HCT116 (cell line): ENCODE measurements at regions not wholly inside any gene's neighbourhood (a gene's known extent, or its start where the extent isn't known, plus 50 kb on each side); places are given as distances from the start of the nearest gene placed in this dataset.

ENCODE experiments used
- ATAC-seq: fragments of 200-7000 bp; cut with Tn5 transposase; 2 replicates; pipeline ENCODE4 v1.9.1; 2020; ENCODE audit warnings: mild to moderate bottlenecking, moderate library complexity
- BruUV-seq: library from RNA; stranded (reverse); fragments of 400-500 nt; replicated peaks from 2 replicates; lab custom pipeline; 2021; lab: Mats Ljungman, UMichigan
- CTCF ChIA-PET: fragments of 300-600 bp; sonication (Branson Sonifier 250); formaldehyde crosslinking; loops from one replicate; lab custom pipeline; 2021; ENCODE audit warnings: antibody characterized with exemption; lab: Charles Lee
- POLR2A ChIA-PET: fragments of 300-600, 350-600 bp; sonication (Branson Sonifier 250); formaldehyde crosslinking; loops from one replicate; lab custom pipeline; 2021; ENCODE audit warnings: antibody characterized with exemption; lab: Charles Lee
- RAD21 ChIA-PET, 2 experiments: fragments of 300-600 bp; sonication (Branson Sonifier 250); formaldehyde crosslinking; loops; one replicate each; lab custom pipeline; 2023; ENCODE audit warnings: low total read pairs in 2 of 2; ENCODE audit not compliant: uncharacterized antibody in 2 of 2, unreplicated experiment in 2 of 2, low non-redundant PET in 1 of 2; lab: Charles Lee
- DNase-seq: peaks from one replicate; pipeline ENCODE4 v3.0.0-alpha.2; 2010; ENCODE audit warnings: low read depth, low spot score
- H2AFZ ChIP-seq: fragments of 200-600 bp; shearing (Covaris generic), sonication (generic); 2 replicates; pipeline ENCODE4 v1.6.1; 2017; ENCODE audit warnings: low read depth, mixed run types, mixed read lengths, antibody characterized with exemption, low read length; ENCODE audit not compliant: poor library complexity, severe bottlenecking
- H3K27ac ChIP-seq: 2 replicates; pipeline ENCODE4 v1.5.1; 2012; ENCODE audit warnings: low read depth, low read length
- H3K27me3 ChIP-seq: fragments of 200-600 bp; sonication (generic); 2 replicates; pipeline ENCODE4 v1.6.1; 2016; ENCODE audit warnings: mixed run types, low read length, mixed read lengths; ENCODE audit not compliant: insufficient read depth
- H3K36me3 ChIP-seq, 2 experiments: fragments of 200-500 bp in 1 of 2; fragments of 200-600 bp in 1 of 2; sonication (Bioruptor generic) in 1 of 2; sonication (generic) in 1 of 2; 2 replicates each; pipeline versions ENCODE4 v1.5.1 to v1.6.1; 2014 to 2016; ENCODE audit warnings: low read length in 2 of 2, inconsistent platforms in 1 of 2, mixed read lengths in 1 of 2, mixed run types in 1 of 2; ENCODE audit not compliant: insufficient read depth in 2 of 2, control insufficient read depth in 1 of 2
- H3K4me1 ChIP-seq, 2 experiments: fragments of 200-600 bp in 1 of 2; sonication (generic) in 1 of 2; 2 replicates each; pipeline versions ENCODE4 v1.5.1 to v1.6.1; 2012 to 2017; ENCODE audit warnings: low read length in 2 of 2, inconsistent platforms in 1 of 2, mild to moderate bottlenecking in 1 of 2, mixed read lengths in 1 of 2, mixed run types in 1 of 2, moderate library complexity in 1 of 2; ENCODE audit not compliant: insufficient read depth in 2 of 2, control insufficient read depth in 1 of 2
- H3K4me2 ChIP-seq: fragments of 200-600 bp; sonication (generic); 2 replicates; pipeline ENCODE4 v1.6.1; 2017; ENCODE audit warnings: mixed run types, low read length, mixed read lengths
- H3K4me3 ChIP-seq, 2 experiments: fragments of 200-600 bp in 1 of 2; sonication (generic) in 1 of 2; replicated peaks in 1 of 2; 2 replicates each; pipeline ENCODE4 v1.5.1; 2011 to 2016; ENCODE audit warnings: low read length in 2 of 2, control low read depth in 1 of 2, low read depth in 1 of 2, mild to moderate bottlenecking in 1 of 2, mixed read lengths in 1 of 2, mixed run types in 1 of 2
- H3K79me2 ChIP-seq: fragments of 200-600 bp; sonication (generic); 2 replicates; pipeline ENCODE4 v1.6.1; 2017; ENCODE audit warnings: mild to moderate bottlenecking, mixed run types, low read length, moderate library complexity, mixed read lengths; ENCODE audit not compliant: insufficient read depth
- H3K9ac ChIP-seq: fragments of 200-600 bp; sonication (generic); 2 replicates; pipeline ENCODE4 v1.6.1; 2016; ENCODE audit warnings: low read length, mixed read lengths
- H3K9me2 ChIP-seq: fragments of 200-600 bp; sonication (generic), shearing (Covaris generic); 2 replicates; pipeline ENCODE4 v1.6.1; 2017; ENCODE audit warnings: mixed run types, mild to moderate bottlenecking, moderate library complexity; ENCODE audit not compliant: insufficient read depth
- H3K9me3 ChIP-seq, 2 experiments: fragments of 200-500 bp in 1 of 2; fragments of 200-600 bp in 1 of 2; sonication (Bioruptor generic) in 1 of 2; sonication (generic) in 1 of 2; 2 replicates each; pipeline ENCODE4 v1.6.1; 2014 to 2017; ENCODE audit warnings: low read length in 2 of 2, mixed read lengths in 2 of 2, inconsistent platforms in 1 of 2, low read depth in 1 of 2, mild to moderate bottlenecking in 1 of 2, mixed run types in 1 of 2, moderate library complexity in 1 of 2; ENCODE audit not compliant: control insufficient read depth in 1 of 2, insufficient read depth in 1 of 2
- H4K20me1 ChIP-seq: fragments of 200-600 bp; sonication (generic), shearing (Covaris generic); 2 replicates; pipeline ENCODE4 v1.6.1; 2017; ENCODE audit warnings: mixed run types, mild to moderate bottlenecking, moderate library complexity; ENCODE audit not compliant: insufficient read depth
- CBX3 ChIP-seq: IDR thresholded peaks from 2 replicates; pipeline ENCODE4 v1.6.1; 2012; ENCODE audit warnings: low read depth
- CEBPB ChIP-seq: IDR thresholded peaks from 2 replicates; pipeline ENCODE4 v1.6.1; 2012; ENCODE audit warnings: low read depth
- ELF1 ChIP-seq: IDR thresholded peaks from 2 replicates; pipeline ENCODE4 v1.6.1; 2012; ENCODE audit warnings: low read depth, borderline replicate concordance
- EZH2 ChIP-seq: fragments of 200-600 bp; sonication (generic); IDR thresholded peaks from 2 replicates; pipeline ENCODE4 v1.6.1; 2017; ENCODE audit warnings: antibody characterized with exemption, mixed run types
- EZH2phosphoT487 ChIP-seq: fragments of 200-600 bp; IDR thresholded peaks from 2 replicates; pipeline ENCODE4 v1.6.1; 2018; ENCODE audit warnings: antibody characterized with exemption, borderline replicate concordance
- FOSL1 ChIP-seq: IDR thresholded peaks from 2 replicates; pipeline ENCODE4 v1.6.1; 2012; ENCODE audit warnings: low read depth
- JUND ChIP-seq: IDR thresholded peaks from 2 replicates; pipeline ENCODE4 v1.6.1; 2012
- POLR2A ChIP-seq: IDR thresholded peaks from 2 replicates; pipeline ENCODE4 v1.7.0; 2011; ENCODE audit warnings: borderline replicate concordance; ENCODE audit not compliant: insufficient read depth, insufficient read length; ENCODE audit errors: extremely low read depth
- POLR2AphosphoS5 ChIP-seq: IDR thresholded peaks from 2 replicates; pipeline ENCODE4 v1.6.1; 2011; ENCODE audit warnings: mild to moderate bottlenecking, low read depth, low read length, moderate library complexity
- RAD21 ChIP-seq: IDR thresholded peaks from 2 replicates; pipeline ENCODE4 v1.6.1; 2012; ENCODE audit warnings: low read depth, mild to moderate bottlenecking
- SIN3A ChIP-seq: IDR thresholded peaks from 2 replicates; pipeline ENCODE4 v1.6.1; 2012; ENCODE audit warnings: low read depth
- SRF ChIP-seq: IDR thresholded peaks from 2 replicates; pipeline ENCODE4 v1.6.1; 2012; ENCODE audit warnings: low read depth
- TCF7L2 ChIP-seq: IDR thresholded peaks from 2 replicates; pipeline ENCODE4 v1.7.0; 2011; ENCODE audit warnings: borderline replicate concordance, inconsistent platforms; ENCODE audit not compliant: insufficient read depth, insufficient read length; ENCODE audit errors: extremely low read depth
- YY1 ChIP-seq: IDR thresholded peaks from 2 replicates; pipeline ENCODE4 v1.6.1; 2011; ENCODE audit warnings: low read length, low read depth, moderate library complexity, mild to moderate bottlenecking; ENCODE audit not compliant: insufficient replicate concordance; ENCODE audit errors: extremely low read depth
- ZFX ChIP-seq: fragments of 450-650 bp; IDR thresholded peaks from 2 replicates; pipeline ENCODE4 v1.6.1; 2017
- ZNF274 ChIP-seq: fragments of 200-500 bp; sonication (Bioruptor generic); IDR thresholded peaks from 2 replicates; pipeline ENCODE4 v1.6.1; 2014; ENCODE audit warnings: mild to moderate bottlenecking, low read depth, low read length, inconsistent platforms
- intact Hi-C: fragments of 100-400 bp; cut with micrococcal nuclease; formaldehyde crosslinking; loops from 2 replicates; pipeline ENCODE4 v1.10.0; 2022
- TF ChIP-seq, protein P1 (sequence below): IDR thresholded peaks from 2 replicates; pipeline ENCODE4 v1.6.1; 2012; ENCODE audit warnings: low read depth
- TF ChIP-seq, protein P2 (sequence below): IDR thresholded peaks from 2 replicates; pipeline ENCODE4 v1.6.1; 2012
- TF ChIP-seq, protein P3 (sequence below), 3 experiments: fragments of 200-600 bp in 1 of 3; sonication (generic) in 1 of 3; IDR thresholded peaks in 2 of 3; conservative IDR thresholded peaks in 1 of 3; 2 replicates each; pipeline ENCODE4 v1.5.1; 2012 to 2017; ENCODE audit warnings: low read depth in 2 of 3, low read length in 2 of 3, antibody characterized with exemption in 1 of 3, borderline replicate concordance in 1 of 3, control low read depth in 1 of 3, mild to moderate bottlenecking in 1 of 3, mixed read lengths in 1 of 3, mixed run types in 1 of 3, moderate library complexity in 1 of 3; ENCODE audit not compliant: insufficient read depth in 1 of 3
- TF ChIP-seq, protein P4 (sequence below): IDR thresholded peaks from 2 replicates; pipeline ENCODE4 v1.6.1; 2011; ENCODE audit warnings: mild to moderate bottlenecking, low read length, moderate library complexity; ENCODE audit not compliant: insufficient replicate concordance; ENCODE audit errors: extremely low read depth

DNA sequence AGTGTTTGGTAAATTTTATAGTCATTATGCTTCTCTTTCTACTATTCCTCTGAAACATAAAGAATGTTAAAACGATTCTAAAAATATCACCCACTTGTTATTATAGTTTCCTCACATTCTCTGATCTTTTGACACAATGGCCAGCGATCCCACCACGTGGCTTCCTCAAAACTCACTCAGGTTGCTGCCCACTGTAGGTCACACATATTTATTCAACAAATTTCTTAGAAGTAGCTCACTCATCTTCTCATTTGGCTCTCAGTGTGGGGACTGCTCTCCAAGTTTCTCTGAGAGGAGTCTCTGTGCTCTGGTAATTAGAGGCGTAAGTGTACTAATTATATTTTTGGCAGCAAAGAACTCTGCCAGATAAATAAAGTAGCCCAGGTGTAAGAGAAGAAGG, 465.4 kb downstream of the CDH11 start:
- POLR2A ChIA-PET: no interaction called here
- Histone ChIP-seq H3K79me2 (no peaks in the 10 kb centered on the region), H3K27me3 (no peaks in the 10 kb centered on the region), H3K4me2 (no peak overlapping the region), H3K27ac (no peak overlapping the region), H4K20me1 (no peaks in the 10 kb centered on the region), H2AFZ (no peak overlapping the region), H3K9me2 (no peaks in the 10 kb centered on the region), H3K4me3 (no peak overlapping the region), H3K9ac (no peak overlapping the region), H3K4me1 (no peaks in the 10 kb centered on the region), H3K9me3 (peaks cover 3 to 21% of the 10 kb centered on the region in 2 experiments; a peak in 2 of 4 replicates), H3K36me3 (no peaks in the 10 kb centered on the region)
- RAD21 ChIA-PET: no interaction called here
- ATAC-seq: no peak
- CTCF ChIA-PET: no interaction called here
- BruUV-seq: no TSS peak
- intact Hi-C loops: no loop called here
- DNase-seq: no peak
- TF ChIP-seq, protein P1, sequence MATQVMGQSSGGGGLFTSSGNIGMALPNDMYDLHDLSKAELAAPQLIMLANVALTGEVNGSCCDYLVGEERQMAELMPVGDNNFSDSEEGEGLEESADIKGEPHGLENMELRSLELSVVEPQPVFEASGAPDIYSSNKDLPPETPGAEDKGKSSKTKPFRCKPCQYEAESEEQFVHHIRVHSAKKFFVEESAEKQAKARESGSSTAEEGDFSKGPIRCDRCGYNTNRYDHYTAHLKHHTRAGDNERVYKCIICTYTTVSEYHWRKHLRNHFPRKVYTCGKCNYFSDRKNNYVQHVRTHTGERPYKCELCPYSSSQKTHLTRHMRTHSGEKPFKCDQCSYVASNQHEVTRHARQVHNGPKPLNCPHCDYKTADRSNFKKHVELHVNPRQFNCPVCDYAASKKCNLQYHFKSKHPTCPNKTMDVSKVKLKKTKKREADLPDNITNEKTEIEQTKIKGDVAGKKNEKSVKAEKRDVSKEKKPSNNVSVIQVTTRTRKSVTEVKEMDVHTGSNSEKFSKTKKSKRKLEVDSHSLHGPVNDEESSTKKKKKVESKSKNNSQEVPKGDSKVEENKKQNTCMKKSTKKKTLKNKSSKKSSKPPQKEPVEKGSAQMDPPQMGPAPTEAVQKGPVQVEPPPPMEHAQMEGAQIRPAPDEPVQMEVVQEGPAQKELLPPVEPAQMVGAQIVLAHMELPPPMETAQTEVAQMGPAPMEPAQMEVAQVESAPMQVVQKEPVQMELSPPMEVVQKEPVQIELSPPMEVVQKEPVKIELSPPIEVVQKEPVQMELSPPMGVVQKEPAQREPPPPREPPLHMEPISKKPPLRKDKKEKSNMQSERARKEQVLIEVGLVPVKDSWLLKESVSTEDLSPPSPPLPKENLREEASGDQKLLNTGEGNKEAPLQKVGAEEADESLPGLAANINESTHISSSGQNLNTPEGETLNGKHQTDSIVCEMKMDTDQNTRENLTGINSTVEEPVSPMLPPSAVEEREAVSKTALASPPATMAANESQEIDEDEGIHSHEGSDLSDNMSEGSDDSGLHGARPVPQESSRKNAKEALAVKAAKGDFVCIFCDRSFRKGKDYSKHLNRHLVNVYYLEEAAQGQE: no peak
- TF ChIP-seq CEBPB (no peak), SRF (no peak), POLR2A (no peak), YY1 (no peak), EZH2 (no peak), CBX3 (no peak), RAD21 (no peak), ZNF274 (no peak), POLR2AphosphoS5 (no peak), ZFX (no peak), FOSL1 (no peak), ELF1 (no peak), TCF7L2 (no peak), JUND (no peak), SIN3A (no peak), EZH2phosphoT487 (no peak)
- TF ChIP-seq, protein P2, sequence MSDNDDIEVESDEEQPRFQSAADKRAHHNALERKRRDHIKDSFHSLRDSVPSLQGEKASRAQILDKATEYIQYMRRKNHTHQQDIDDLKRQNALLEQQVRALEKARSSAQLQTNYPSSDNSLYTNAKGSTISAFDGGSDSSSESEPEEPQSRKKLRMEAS: no peak
- TF ChIP-seq, protein P3, sequence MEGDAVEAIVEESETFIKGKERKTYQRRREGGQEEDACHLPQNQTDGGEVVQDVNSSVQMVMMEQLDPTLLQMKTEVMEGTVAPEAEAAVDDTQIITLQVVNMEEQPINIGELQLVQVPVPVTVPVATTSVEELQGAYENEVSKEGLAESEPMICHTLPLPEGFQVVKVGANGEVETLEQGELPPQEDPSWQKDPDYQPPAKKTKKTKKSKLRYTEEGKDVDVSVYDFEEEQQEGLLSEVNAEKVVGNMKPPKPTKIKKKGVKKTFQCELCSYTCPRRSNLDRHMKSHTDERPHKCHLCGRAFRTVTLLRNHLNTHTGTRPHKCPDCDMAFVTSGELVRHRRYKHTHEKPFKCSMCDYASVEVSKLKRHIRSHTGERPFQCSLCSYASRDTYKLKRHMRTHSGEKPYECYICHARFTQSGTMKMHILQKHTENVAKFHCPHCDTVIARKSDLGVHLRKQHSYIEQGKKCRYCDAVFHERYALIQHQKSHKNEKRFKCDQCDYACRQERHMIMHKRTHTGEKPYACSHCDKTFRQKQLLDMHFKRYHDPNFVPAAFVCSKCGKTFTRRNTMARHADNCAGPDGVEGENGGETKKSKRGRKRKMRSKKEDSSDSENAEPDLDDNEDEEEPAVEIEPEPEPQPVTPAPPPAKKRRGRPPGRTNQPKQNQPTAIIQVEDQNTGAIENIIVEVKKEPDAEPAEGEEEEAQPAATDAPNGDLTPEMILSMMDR (IDR thresholded peaks at IDR 0.05 in 2 of 3, conservative IDR thresholded peaks at IDR 0.05 in 1 of 3; ENCODE audit: borderline replicate concordance in 1 of 3, insufficient read depth in 1 of 3, low read depth in 2 of 3, low read length in 2 of 3): no peak
- TF ChIP-seq, protein P4, sequence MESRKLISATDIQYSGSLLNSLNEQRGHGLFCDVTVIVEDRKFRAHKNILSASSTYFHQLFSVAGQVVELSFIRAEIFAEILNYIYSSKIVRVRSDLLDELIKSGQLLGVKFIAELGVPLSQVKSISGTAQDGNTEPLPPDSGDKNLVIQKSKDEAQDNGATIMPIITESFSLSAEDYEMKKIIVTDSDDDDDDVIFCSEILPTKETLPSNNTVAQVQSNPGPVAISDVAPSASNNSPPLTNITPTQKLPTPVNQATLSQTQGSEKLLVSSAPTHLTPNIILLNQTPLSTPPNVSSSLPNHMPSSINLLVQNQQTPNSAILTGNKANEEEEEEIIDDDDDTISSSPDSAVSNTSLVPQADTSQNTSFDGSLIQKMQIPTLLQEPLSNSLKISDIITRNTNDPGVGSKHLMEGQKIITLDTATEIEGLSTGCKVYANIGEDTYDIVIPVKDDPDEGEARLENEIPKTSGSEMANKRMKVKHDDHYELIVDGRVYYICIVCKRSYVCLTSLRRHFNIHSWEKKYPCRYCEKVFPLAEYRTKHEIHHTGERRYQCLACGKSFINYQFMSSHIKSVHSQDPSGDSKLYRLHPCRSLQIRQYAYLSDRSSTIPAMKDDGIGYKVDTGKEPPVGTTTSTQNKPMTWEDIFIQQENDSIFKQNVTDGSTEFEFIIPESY: no peak
